Parathyroid adenoma (tissue), 2 donors: ENCODE measurements at regions not wholly inside any gene's neighbourhood (a gene's known extent, or its start where the extent isn't known, plus 50 kb on each side); places are given as distances from the start of the nearest gene placed in this dataset.

ENCODE experiments used
- H2AFZ ChIP-seq: fragments of 300-600 bp; sonication (generic); one replicate; pipeline ENCODE4 v1.7.0; 2017; ENCODE audit warnings: antibody characterized with exemption, mild to moderate bottlenecking
- H3K27ac ChIP-seq: fragments of 300-600 bp; sonication (generic); one replicate; pipeline ENCODE4 v1.7.0; 2017
- H3K27me3 ChIP-seq: fragments of 300-600 bp; sonication (generic); one replicate; pipeline ENCODE4 v1.7.0; 2017; ENCODE audit warnings: low read length; ENCODE audit not compliant: control insufficient read depth, insufficient read depth
- H3K36me3 ChIP-seq: fragments of 300-600 bp; sonication (generic); one replicate; pipeline ENCODE4 v1.7.0; 2017; ENCODE audit warnings: low read length; ENCODE audit not compliant: control insufficient read depth, insufficient read depth
- H3K4me1 ChIP-seq: fragments of 300-600 bp; sonication (generic); one replicate; pipeline ENCODE4 v1.7.0; 2017; ENCODE audit warnings: control low read depth
- H3K4me2 ChIP-seq: fragments of 300-600 bp; sonication (generic); one replicate; pipeline ENCODE4 v1.7.0; 2017; ENCODE audit warnings: low read length
- H3K4me3 ChIP-seq: fragments of 300-600 bp; sonication (generic); one replicate; pipeline ENCODE4 v1.7.0; 2017; ENCODE audit warnings: low read depth, low read length
- H3K79me2 ChIP-seq: fragments of 300-600 bp; sonication (generic); one replicate; pipeline ENCODE4 v1.7.0; 2017; ENCODE audit warnings: control low read depth
- H3K9ac ChIP-seq: fragments of 300-600 bp; sonication (generic); one replicate; pipeline ENCODE4 v1.7.0; 2017; ENCODE audit warnings: mild to moderate bottlenecking
- H3K9me3 ChIP-seq: fragments of 300-600 bp; sonication (generic); one replicate; pipeline ENCODE4 v1.7.0; 2017; ENCODE audit warnings: low read length; ENCODE audit not compliant: control insufficient read depth
- CTCF ChIP-seq: fragments of 300-600 bp; sonication (generic); IDR thresholded peaks from one replicate; pipeline ENCODE4 v1.7.0; 2017; ENCODE audit warnings: antibody characterized with exemption, mild to moderate bottlenecking
- donor health status: primary hyperparathyroidism.

- no peak overlapping the region for H2AFZ ChIP-seq
- H3K36me3 ChIP-seq: no peaks in the 10 kb centered on the region
- no peak overlapping the region for H3K9ac ChIP-seq
- H3K4me1 ChIP-seq: no peaks in the 10 kb centered on the region
- H3K27ac ChIP-seq: no peak overlapping the region
- H3K79me2 ChIP-seq: no peaks in the 10 kb centered on the region
- H3K4me3 ChIP-seq: no peak overlapping the region
- H3K4me2 ChIP-seq: no peak overlapping the region
- no peak for TF ChIP-seq CTCF
- no peaks in the 10 kb centered on the region for H3K27me3 ChIP-seq
- no peaks in the 10 kb centered on the region for H3K9me3 ChIP-seq
Measured at GRCh38 chr15:53437366-53437765, 322.1 kb downstream of the WDR72 start.

GRCh38 chr15:53434174-53434678 is 325.2 kb downstream of the WDR72 start:
- H3K9ac ChIP-seq: no peak overlapping the region
- H3K4me1 ChIP-seq: no peaks in the 10 kb centered on the region
- H3K27me3 ChIP-seq: no peaks in the 10 kb centered on the region
- no peak overlapping the region for H3K27ac ChIP-seq
- H3K9me3 ChIP-seq: no peaks in the 10 kb centered on the region
- no peak overlapping the region for H3K4me2 ChIP-seq
- no peak overlapping the region for H3K4me3 ChIP-seq
- H2AFZ ChIP-seq: no peak overlapping the region
- no peaks in the 10 kb centered on the region for H3K79me2 ChIP-seq
- no peak for TF ChIP-seq CTCF
- no peaks in the 10 kb centered on the region for H3K36me3 ChIP-seq

- H3K4me1 ChIP-seq: no peaks in the 10 kb centered on the region
- H3K9ac ChIP-seq: no peak overlapping the region
- no peaks in the 10 kb centered on the region for H3K79me2 ChIP-seq
- H3K27ac ChIP-seq: no peak overlapping the region
- no peak overlapping the region for H3K4me2 ChIP-seq
- H3K4me3 ChIP-seq: no peak overlapping the region
- no peak for TF ChIP-seq CTCF
- H2AFZ ChIP-seq: no peak overlapping the region
- H3K27me3 ChIP-seq: no peaks in the 10 kb centered on the region
- H3K9me3 ChIP-seq: no peaks in the 10 kb centered on the region
- H3K36me3 ChIP-seq: no peaks in the 10 kb centered on the region
Measured at GRCh38 chr15:53416219-53416940, 343.1 kb downstream of the WDR72 start.

- Histone ChIP-seq H3K4me2 (no peak overlapping the region), H3K4me3 (no peak overlapping the region), H3K79me2 (no peaks in the 10 kb centered on the region), H3K9ac (no peak overlapping the region), H2AFZ (no peak overlapping the region), H3K27me3 (no peaks in the 10 kb centered on the region), H3K9me3 (no peaks in the 10 kb centered on the region), H3K27ac (no peak overlapping the region), H3K36me3 (no peaks in the 10 kb centered on the region), H3K4me1 (no peaks in the 10 kb centered on the region)
- no peak for TF ChIP-seq CTCF
Measured at GRCh38 chr15:53414167-53414566, 345.3 kb downstream of the WDR72 start.

GRCh38 chr15:53412542-53412941 is 346.9 kb downstream of the WDR72 start:
- Histone ChIP-seq H2AFZ (no peak overlapping the region), H3K27ac (no peak overlapping the region), H3K36me3 (no peaks in the 10 kb centered on the region), H3K9me3 (no peaks in the 10 kb centered on the region), H3K79me2 (no peaks in the 10 kb centered on the region), H3K4me2 (no peak overlapping the region), H3K4me3 (no peak overlapping the region), H3K9ac (no peak overlapping the region), H3K27me3 (no peaks in the 10 kb centered on the region), H3K4me1 (no peaks in the 10 kb centered on the region)
- no peak for TF ChIP-seq CTCF
